Breast epithelium (tissue), 4 donors: ENCODE measurements at regions not wholly inside any gene's neighbourhood (a gene's known extent, or its start where the extent isn't known, plus 50 kb on each side); places are given as distances from the start of the nearest gene placed in this dataset.
"Not testable (repeated sequence)": the region's sequence is repeated elsewhere in the genome, so short reads cannot be mapped to it uniquely, and the experiment has no call there.

Source experiments
- DNase-seq, 2 donors: peaks; one replicate each; pipeline ENCODE4 v3.0.0-alpha.2; 2019; ENCODE audit warnings: low spot score in 2 of 2
- H3K27ac ChIP-seq, 2 donors: fragments of 200-600 bp; sonication (generic) in 1 of 2; one replicate each; pipeline ENCODE4 v1.5.1; 2016 to 2019; ENCODE audit warnings: mild to moderate bottlenecking in 1 of 2
- H3K27me3 ChIP-seq, 2 donors: fragments of 200-600 bp; sonication (generic) in 1 of 2; one replicate each; pipeline versions ENCODE4 v1.5.1 to v1.6.0; 2017 to 2019; ENCODE audit warnings: control low read depth in 1 of 2, mild to moderate bottlenecking in 1 of 2
- H3K36me3 ChIP-seq: fragments of 200-600 bp; one replicate; pipeline ENCODE4 v1.5.1; 2019
- H3K4me1 ChIP-seq, 2 donors: fragments of 200-600 bp; sonication (generic); one replicate each; pipeline ENCODE4 v1.5.1; 2016 to 2019; ENCODE audit warnings: control low read depth in 1 of 2
- H3K4me3 ChIP-seq, 3 donors: fragments of 200-600 bp; sonication (generic); 1 replicate in 2 of 3; 2 replicates in 1 of 3; pipeline ENCODE4 v1.5.1; 2016 to 2019; ENCODE audit warnings: mild to moderate bottlenecking in 3 of 3, moderate library complexity in 2 of 3
- H3K9me3 ChIP-seq, 2 donors: fragments of 200-600 bp; sonication (generic) in 1 of 2; one replicate each; pipeline ENCODE4 v1.5.1; 2016 to 2019; ENCODE audit warnings: control low read depth in 1 of 2
- POLR2A ChIP-seq: fragments of 450-650 bp; IDR thresholded peaks from one replicate; pipeline ENCODE4 v1.6.1; 2016; ENCODE audit warnings: antibody characterized with exemption, mild to moderate bottlenecking, moderate library complexity
- POLR2AphosphoS5 ChIP-seq, 3 donors: sonication (generic); formaldehyde crosslinking; IDR thresholded peaks; one replicate each; pipeline ENCODE4 v1.6.1; 2017; ENCODE audit warnings: antibody characterized with exemption in 3 of 3
- intact Hi-C: fragments of 100-400 bp; cut with DNase I; formaldehyde crosslinking; loops from one replicate; pipeline ENCODE4 v1.15.1; 2023; ENCODE audit warnings: low total_unique reads
- TF ChIP-seq, protein P1 (sequence below), 3 donors: fragments of 450-650 bp; IDR thresholded peaks; one replicate each; pipeline ENCODE4 v1.5.1; 2016 to 2017; ENCODE audit warnings: antibody characterized with exemption in 3 of 3, mild to moderate bottlenecking in 3 of 3, moderate library complexity in 3 of 3

GRCh38 chr12:46965137-46965536 lies 114.3 kb upstream of the PCED1B start:
- intact Hi-C loops = no loop called here
- Histone ChIP-seq H3K36me3 (no peaks in the 10 kb centered on the region), H3K4me3 (no peak overlapping the region), H3K27me3 (no peaks in the 10 kb centered on the region), H3K9me3 (no peaks in the 10 kb centered on the region), H3K27ac (peak overlapping the region; percentile 68 to 78), H3K4me1 (no peaks in the 10 kb centered on the region)
- DNase-seq = no peak
- no peak for TF ChIP-seq POLR2AphosphoS5 (IDR thresholded peaks at IDR 0.05)

GRCh38 chr12:46965880-46966279 lies 113.5 kb upstream of the PCED1B start:
- H3K9me3 ChIP-seq = no peaks in the 10 kb centered on the region
- no peaks in the 10 kb centered on the region for H3K4me1 ChIP-seq
- H3K4me3 ChIP-seq = no peak overlapping the region
- intact Hi-C loops = no loop called here
- peak overlapping the region in 1 of 2 donors; percentile 78 for H3K27ac ChIP-seq
- no peak for DNase-seq
- TF ChIP-seq, protein P1, sequence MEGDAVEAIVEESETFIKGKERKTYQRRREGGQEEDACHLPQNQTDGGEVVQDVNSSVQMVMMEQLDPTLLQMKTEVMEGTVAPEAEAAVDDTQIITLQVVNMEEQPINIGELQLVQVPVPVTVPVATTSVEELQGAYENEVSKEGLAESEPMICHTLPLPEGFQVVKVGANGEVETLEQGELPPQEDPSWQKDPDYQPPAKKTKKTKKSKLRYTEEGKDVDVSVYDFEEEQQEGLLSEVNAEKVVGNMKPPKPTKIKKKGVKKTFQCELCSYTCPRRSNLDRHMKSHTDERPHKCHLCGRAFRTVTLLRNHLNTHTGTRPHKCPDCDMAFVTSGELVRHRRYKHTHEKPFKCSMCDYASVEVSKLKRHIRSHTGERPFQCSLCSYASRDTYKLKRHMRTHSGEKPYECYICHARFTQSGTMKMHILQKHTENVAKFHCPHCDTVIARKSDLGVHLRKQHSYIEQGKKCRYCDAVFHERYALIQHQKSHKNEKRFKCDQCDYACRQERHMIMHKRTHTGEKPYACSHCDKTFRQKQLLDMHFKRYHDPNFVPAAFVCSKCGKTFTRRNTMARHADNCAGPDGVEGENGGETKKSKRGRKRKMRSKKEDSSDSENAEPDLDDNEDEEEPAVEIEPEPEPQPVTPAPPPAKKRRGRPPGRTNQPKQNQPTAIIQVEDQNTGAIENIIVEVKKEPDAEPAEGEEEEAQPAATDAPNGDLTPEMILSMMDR (IDR thresholded peaks at IDR 0.05) = no peak
- TF ChIP-seq POLR2AphosphoS5 (IDR thresholded peaks at IDR 0.05) = no peak
- no peak for TF ChIP-seq POLR2A
- no peaks in the 10 kb centered on the region for H3K36me3 ChIP-seq
- H3K27me3 ChIP-seq = no peaks in the 10 kb centered on the region

- Histone ChIP-seq H3K27me3 (no peaks in the 10 kb centered on the region), H3K36me3 (no peaks in the 10 kb centered on the region), H3K9me3 (no peaks in the 10 kb centered on the region), H3K4me3 (no peak overlapping the region), H3K27ac (no peak overlapping the region), H3K4me1 (no peaks in the 10 kb centered on the region)
- intact Hi-C loops = no loop called here
- no peak for DNase-seq
- TF ChIP-seq, protein P1 (IDR thresholded peaks at IDR 0.05) = no peak
- no peak for TF ChIP-seq POLR2A
- TF ChIP-seq POLR2AphosphoS5 (IDR thresholded peaks at IDR 0.05) = no peak
Observed at GRCh38 chr12:46970636-46971035, 108.8 kb upstream of the PCED1B start.

GRCh38 chr12:46973937-46974336 lies 105.5 kb upstream of the PCED1B start:
- H3K27me3 ChIP-seq, H3K9me3 ChIP-seq, H3K4me1 ChIP-seq, H3K27ac ChIP-seq, intact Hi-C loops, H3K4me3 ChIP-seq, DNase-seq, H3K36me3 ChIP-seq: not testable (repeated sequence)

DNA sequence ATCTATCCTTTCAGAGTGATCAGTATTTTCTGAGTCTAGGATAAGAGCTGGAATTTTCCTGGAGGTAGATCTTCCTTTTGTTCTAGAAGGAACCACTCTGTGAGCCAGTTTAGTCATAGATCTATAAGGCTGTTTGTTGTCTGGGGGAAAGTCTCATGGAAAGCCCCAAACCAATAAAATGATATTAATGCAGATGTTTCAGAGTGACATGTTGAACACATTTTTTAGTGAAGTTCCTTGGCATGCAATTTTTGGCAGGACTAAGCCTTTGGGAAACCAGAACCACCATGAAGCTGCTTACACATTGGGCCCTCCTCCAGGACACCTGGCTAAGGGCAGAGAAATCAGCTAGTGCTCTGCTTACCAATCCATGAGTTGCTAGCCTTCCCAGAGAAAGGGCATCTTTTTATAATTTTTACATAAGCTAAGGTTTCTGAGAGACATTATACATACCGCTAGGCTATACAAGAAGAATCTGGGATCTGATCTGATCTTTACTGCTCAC lies 101.5 kb upstream of the PCED1B start:
- no peak overlapping the region for H3K4me3 ChIP-seq
- H3K36me3 ChIP-seq = no peaks in the 10 kb centered on the region
- intact Hi-C loops = no loop called here
- no peak for DNase-seq
- no peaks in the 10 kb centered on the region for H3K4me1 ChIP-seq
- H3K27me3 ChIP-seq = no peaks in the 10 kb centered on the region
- no peak overlapping the region for H3K27ac ChIP-seq
- no peaks in the 10 kb centered on the region for H3K9me3 ChIP-seq
- TF ChIP-seq POLR2A (no peak), POLR2AphosphoS5 (IDR thresholded peaks at IDR 0.05) (no peak)
- TF ChIP-seq, protein P1 (IDR thresholded peaks at IDR 0.05) = no peak

GRCh38 chr12:46981622-46982021 lies 97.8 kb upstream of the PCED1B start:
- Histone ChIP-seq H3K27ac (no peak overlapping the region), H3K36me3 (no peaks in the 10 kb centered on the region), H3K27me3 (no peaks in the 10 kb centered on the region), H3K4me3 (no peak overlapping the region), H3K9me3 (no peaks in the 10 kb centered on the region), H3K4me1 (no peaks in the 10 kb centered on the region)
- no peak for DNase-seq
- TF ChIP-seq POLR2A = no peak
- TF ChIP-seq, protein P1 (IDR thresholded peaks at IDR 0.05) = no peak
- no peak for TF ChIP-seq POLR2AphosphoS5 (IDR thresholded peaks at IDR 0.05)
- intact Hi-C loops = no loop called here
